Fibroblast of lung (primary cell): ENCODE measurements at regions not wholly inside any gene's neighbourhood (a gene's known extent, or its start where the extent isn't known, plus 50 kb on each side); places are given as distances from the start of the nearest gene placed in this dataset.

ENCODE experiments used
- EZH2 ChIP-seq: IDR thresholded peaks from 2 replicates; pipeline ENCODE4 v1.5.1; 2012; ENCODE audit warnings: low read length, control low read depth, mild to moderate bottlenecking; ENCODE audit errors: missing control alignments
- TF ChIP-seq, protein P1 (sequence below), 2 donors: IDR thresholded peaks in 1 of 2; conservative IDR thresholded peaks in 1 of 2; 1 replicate in 1 of 2; 2 replicates in 1 of 2; pipeline ENCODE4 v1.5.1; 2011 to 2012; ENCODE audit warnings: low read length in 2 of 2, control low read depth in 1 of 2, inconsistent platforms in 1 of 2, low read depth in 1 of 2, mild to moderate bottlenecking in 1 of 2

- TF ChIP-seq, protein P1, sequence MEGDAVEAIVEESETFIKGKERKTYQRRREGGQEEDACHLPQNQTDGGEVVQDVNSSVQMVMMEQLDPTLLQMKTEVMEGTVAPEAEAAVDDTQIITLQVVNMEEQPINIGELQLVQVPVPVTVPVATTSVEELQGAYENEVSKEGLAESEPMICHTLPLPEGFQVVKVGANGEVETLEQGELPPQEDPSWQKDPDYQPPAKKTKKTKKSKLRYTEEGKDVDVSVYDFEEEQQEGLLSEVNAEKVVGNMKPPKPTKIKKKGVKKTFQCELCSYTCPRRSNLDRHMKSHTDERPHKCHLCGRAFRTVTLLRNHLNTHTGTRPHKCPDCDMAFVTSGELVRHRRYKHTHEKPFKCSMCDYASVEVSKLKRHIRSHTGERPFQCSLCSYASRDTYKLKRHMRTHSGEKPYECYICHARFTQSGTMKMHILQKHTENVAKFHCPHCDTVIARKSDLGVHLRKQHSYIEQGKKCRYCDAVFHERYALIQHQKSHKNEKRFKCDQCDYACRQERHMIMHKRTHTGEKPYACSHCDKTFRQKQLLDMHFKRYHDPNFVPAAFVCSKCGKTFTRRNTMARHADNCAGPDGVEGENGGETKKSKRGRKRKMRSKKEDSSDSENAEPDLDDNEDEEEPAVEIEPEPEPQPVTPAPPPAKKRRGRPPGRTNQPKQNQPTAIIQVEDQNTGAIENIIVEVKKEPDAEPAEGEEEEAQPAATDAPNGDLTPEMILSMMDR (conservative IDR thresholded peaks at IDR 0.05 in 1 of 2, IDR thresholded peaks at IDR 0.05 in 1 of 2; ENCODE audit: low read depth in 1 of 2, low read length in 2 of 2): no peak
- no peak for TF ChIP-seq EZH2
These were observed 235.9 kb upstream of the ARHGAP20 start for GRCh38 chr11:110948112-110948511.
